HG03575 (cell line): ENCODE measurements at regions not wholly inside any gene's neighbourhood (a gene's known extent, or its start where the extent isn't known, plus 50 kb on each side); places are given as distances from the start of the nearest gene placed in this dataset.

ENCODE experiments used
- ATAC-seq: cut with Tn5 transposase; IDR thresholded peaks from one replicate; pipeline ENCODE4 v1.9.1; 2021; ENCODE audit not compliant: unreplicated experiment, insufficient number of reproducible peaks, low FRiP score; ENCODE audit errors: extremely low read depth

DNA sequence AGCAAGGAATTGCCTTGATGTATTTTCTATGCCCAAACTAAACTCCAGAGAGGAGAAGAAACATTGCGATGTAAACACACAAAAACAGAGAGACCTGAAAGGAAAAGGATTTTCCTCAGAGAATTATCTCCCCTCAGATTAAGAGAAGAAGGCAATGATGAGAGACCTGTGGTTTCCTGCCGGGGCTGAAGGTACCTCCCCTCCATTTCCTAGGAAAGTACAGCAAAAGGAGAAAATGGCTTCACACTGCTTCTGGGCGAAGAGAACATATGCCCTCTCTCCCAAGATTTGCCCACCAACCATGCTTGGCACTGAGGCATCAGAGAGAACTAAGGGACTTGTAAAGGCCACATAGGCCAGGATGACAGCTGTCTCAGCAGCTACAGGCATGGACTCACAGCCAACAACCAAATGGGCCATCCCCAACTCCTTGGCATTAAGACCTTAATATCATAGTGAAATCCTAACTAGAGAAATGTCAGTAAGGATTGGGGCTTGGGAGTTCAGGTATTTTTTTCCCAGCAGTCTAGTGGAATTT lies 523.0 kb downstream of the PTPRC start:
- no peak for ATAC-seq

DNA sequence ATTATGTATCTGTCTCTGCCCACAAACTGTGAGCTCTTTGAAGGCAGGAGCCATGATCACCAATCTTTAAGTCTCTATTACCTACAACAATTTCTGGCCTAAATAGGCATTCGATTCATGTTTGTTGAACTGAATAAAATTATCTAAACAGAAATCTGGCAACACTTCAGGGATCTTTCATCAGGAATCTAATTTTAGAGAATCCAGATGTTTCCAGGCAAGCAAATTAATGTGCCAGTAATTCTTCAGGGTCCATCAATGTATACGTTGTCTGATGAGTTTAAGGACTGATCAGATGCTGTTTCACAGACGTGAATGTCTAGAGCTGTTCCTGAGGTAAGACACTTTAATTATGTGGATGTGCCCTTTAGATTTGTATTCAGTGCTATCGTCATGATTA lies 524.4 kb downstream of the PTPRC start:
- ATAC-seq, result no peak

DNA sequence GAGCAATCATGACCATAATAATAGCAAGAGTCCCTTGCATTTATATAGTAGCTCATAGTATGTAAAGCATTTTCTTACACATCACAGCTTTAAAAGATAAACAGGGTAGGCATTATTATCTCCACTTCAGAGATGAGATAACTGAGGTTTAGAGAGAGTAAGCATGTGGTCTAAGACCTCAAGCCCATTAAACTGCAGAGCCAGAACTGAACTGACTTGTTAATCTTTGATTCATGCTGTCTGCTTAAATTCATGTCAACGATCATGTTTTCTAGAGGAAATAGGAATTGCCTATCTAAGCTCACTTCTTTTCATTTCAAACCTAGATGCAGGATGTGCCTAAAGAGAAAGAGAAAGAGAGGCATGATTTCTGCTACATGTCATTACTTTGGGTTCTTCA lies 524.8 kb downstream of the PTPRC start:
- no peak for ATAC-seq

- ATAC-seq, result no peak
These were observed 528.6 kb downstream of the PTPRC start for GRCh38 chr1:199167460-199167859.

DNA sequence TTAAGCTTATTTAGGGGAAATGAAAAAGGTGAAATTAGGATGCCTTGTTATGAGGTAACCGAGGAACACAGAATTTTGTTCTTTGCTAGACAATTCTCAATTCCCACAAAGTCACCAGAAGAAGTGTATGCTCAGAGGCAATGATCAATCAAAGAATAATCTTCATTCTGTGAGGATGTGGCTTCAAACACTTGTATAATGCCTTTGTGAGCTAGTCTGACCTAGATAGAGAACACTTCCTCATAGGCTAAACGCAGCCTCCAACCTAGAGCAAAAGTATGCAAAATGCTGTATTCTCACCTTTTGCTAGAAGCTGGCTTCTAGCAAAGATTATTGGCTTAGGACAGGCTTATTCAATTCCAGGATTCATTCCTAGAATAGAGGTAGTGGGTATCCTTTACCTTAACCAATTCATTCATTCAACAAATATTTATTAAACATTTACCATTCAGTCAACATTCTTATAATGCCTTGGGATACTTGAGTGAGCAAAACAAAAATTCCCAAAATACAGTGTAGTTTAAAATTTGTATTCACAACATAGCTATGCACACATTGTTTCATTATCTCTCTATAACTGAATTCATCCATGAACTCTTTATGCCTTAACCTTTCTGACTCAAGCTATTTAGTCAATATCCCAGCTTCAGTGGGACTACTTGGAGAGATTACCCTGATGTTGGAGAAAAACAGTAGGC lies 530.2 kb downstream of the PTPRC start:
- ATAC-seq, result no peak

GRCh38 chr1:199170711-199171110 lies 531.9 kb downstream of the PTPRC start:
- no peak for ATAC-seq

GRCh38 chr1:199172171-199173124 lies 533.6 kb downstream of the PTPRC start:
- no peak for ATAC-seq

DNA sequence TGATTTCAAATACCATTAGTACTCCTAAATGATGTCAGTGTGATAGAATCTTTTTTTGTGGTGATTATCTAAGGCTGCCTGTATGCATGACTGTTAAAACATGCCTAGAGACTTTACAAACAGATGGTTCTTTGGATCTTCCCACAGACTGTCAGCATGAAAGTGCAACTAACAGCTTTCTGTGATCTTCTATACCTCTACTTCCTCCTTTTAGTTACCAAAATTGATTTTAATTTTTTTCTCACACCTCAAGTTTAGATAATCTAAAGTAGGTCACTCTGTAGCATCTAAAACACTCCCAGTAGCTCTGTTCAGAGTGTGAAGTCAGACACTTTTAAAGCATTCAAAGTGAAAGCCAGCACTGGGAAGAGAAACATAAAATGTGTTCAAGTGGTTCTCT lies 534.5 kb downstream of the PTPRC start:
- peak; percentile 97 for ATAC-seq

GRCh38 chr1:199174336-199174735 lies 535.5 kb downstream of the PTPRC start:
- ATAC-seq, result no peak

- ATAC-seq, result no peak
These were observed 537.9 kb downstream of the PTPRC start for GRCh38 chr1:199176713-199177112.

GRCh38 chr1:199177241-199177640 lies 538.4 kb downstream of the PTPRC start:
- ATAC-seq, result no peak

DNA sequence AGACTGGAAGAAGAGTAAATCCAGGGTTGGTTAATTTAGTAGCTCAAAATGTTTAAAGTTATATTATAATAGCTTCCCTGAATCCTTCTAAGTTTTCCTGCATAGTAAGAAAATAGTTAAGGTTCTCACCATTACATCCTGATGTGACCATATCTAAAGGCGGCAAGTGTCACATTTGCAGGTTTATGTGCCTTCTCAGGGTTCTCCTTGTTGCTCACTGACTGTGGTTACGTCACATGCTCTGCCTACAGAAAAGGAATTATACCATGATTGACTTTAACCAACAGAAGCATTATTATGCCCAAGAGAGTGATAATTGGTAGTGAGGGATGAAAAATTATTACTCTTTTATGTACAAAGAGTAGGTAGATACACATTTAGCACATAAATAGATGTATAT lies 539.8 kb downstream of the PTPRC start:
- ATAC-seq, result no peak

DNA sequence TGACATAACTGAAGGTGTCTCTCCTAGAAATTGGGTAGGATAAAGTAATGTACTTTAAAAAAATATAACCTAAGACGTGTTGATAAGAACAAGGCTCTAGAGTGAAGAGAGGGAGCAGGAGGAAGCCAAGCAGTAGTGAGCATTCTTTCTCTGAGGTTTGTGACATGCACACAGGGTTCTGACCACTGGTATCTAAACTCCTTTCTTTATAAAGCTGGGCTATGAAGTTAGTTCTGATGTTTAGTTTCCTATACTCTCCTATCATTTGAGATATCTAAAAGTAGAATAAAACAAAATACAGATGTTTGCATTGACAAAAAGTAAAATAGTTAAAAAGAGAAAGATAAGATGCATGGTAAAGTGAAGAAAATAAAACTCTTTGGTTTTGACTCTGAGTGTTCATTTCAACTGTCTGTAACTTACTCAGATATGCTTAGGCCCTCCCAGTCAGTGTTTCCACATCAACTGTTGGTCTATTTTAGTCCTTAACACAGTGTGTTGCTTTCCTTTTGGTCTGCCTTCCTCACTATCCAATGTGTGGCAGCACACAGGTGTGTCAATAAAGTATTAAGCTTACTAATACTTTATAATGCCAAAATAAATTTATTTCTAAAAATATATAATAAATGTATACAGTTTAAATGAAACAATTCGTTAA lies 543.5 kb downstream of the PTPRC start:
- ATAC-seq, result no peak

GRCh38 chr1:199184180-199184579 lies 545.3 kb downstream of the PTPRC start:
- no peak for ATAC-seq

DNA sequence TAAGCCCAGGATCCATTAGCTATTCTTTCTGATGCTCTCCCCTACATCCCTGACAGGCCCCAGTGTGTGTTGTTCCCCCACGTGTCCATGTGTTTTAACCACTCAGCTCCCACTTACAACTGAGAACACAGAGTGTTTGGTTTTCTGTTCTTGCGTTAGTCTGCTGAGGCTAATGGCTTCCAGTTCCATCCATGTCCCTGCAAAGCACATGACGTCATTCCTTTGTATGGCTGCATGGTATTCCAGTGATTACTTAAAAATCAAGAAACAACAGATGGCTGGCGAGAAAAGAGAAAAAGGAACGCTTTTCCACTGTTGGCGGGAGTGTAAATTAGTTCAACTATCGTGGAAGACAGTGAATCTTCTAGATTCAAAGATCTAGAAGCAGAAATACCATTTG lies 556.0 kb downstream of the PTPRC start:
- ATAC-seq, result no peak

- no peak for ATAC-seq
These were observed 558.9 kb downstream of the PTPRC start for GRCh38 chr1:199197695-199198094.

- ATAC-seq, result no peak
These were observed 563.5 kb downstream of the PTPRC start for GRCh38 chr1:199202331-199202730.

DNA sequence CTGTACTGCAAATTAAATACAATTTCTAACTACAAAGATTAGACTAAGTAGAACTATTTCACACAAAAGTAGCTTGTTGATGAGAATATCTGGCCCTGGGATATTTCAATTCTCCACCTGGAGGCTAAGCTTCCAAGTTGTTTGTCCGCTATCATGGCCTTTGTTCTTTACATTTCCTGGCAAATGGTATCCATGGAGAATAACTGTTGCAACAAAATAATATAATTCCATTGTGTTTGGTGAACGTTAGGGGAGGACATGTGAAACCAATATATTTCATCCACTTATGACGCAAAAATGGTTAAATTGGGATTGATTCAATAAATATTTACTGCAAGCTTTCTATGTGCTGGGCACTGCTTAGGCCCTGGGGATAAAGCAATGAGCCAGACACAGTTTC lies 565.4 kb downstream of the PTPRC start:
- ATAC-seq, result no peak

GRCh38 chr1:199205740-199206441 lies 567.1 kb downstream of the PTPRC start:
- no peak for ATAC-seq
